Activated naive CD4-positive, alpha-beta T cell treated with anti-CD3 and anti-CD28 coated beads for 36 hours (primary cell): ENCODE measurements at regions not wholly inside any gene's neighbourhood (a gene's known extent, or its start where the extent isn't known, plus 50 kb on each side); places are given as distances from the start of the nearest gene placed in this dataset.

Experiments used
- CTCF ChIA-PET: fragments of 350-600 bp; sonication (Branson Sonifier 250); formaldehyde crosslinking; loops from one replicate; lab custom pipeline; 2021; ENCODE audit warnings: antibody characterized with exemption; lab: Charles Lee
- DNase-seq: peaks from one replicate; pipeline ENCODE4 v3.0.0-alpha.2; 2020
- H3K27ac Mint-ChIP-seq: one replicate; pipeline ENCODE4 v1.8.0; 2021; ENCODE audit warnings: mild to moderate bottlenecking, mixed read lengths
- H3K27me3 Mint-ChIP-seq: one replicate; pipeline ENCODE4 v1.8.0; 2021; ENCODE audit warnings: low read depth, mixed read lengths
- H3K36me3 Mint-ChIP-seq: one replicate; pipeline ENCODE4 v1.8.0; 2021; ENCODE audit warnings: low read depth, mixed read lengths
- H3K4me1 Mint-ChIP-seq: one replicate; pipeline ENCODE4 v1.8.0; 2021; ENCODE audit warnings: low read depth, mixed read lengths
- H3K4me3 Mint-ChIP-seq: one replicate; pipeline ENCODE4 v1.8.0; 2021; ENCODE audit warnings: mild to moderate bottlenecking, moderate library complexity, mixed read lengths
- H3K9me3 Mint-ChIP-seq: one replicate; pipeline ENCODE4 v1.8.0; 2021; ENCODE audit warnings: mixed read lengths
- intact Hi-C: fragments of 100-400 bp; cut with micrococcal nuclease; formaldehyde crosslinking; loops from one replicate; pipeline ENCODE4 v1.15.1; 2023

- H3K4me3 Mint-ChIP-seq: no peak overlapping the region
- H3K4me1 Mint-ChIP-seq: no peaks in the 10 kb centered on the region
- no peaks in the 10 kb centered on the region for H3K27me3 Mint-ChIP-seq
- no peaks in the 10 kb centered on the region for H3K36me3 Mint-ChIP-seq
- DNase-seq: no peak
- intact Hi-C loops: no loop called here
- no peak overlapping the region for H3K27ac Mint-ChIP-seq
- H3K9me3 Mint-ChIP-seq: no peaks in the 10 kb centered on the region
- CTCF ChIA-PET: no interaction called here
Observed at GRCh38 chr13:99808786-99809185, 162.8 kb downstream of the ZIC5 start.

- no peak overlapping the region for H3K4me3 Mint-ChIP-seq
- intact Hi-C loops: no loop called here
- H3K9me3 Mint-ChIP-seq: no peaks in the 10 kb centered on the region
- no peaks in the 10 kb centered on the region for H3K36me3 Mint-ChIP-seq
- CTCF ChIA-PET: no interaction called here
- H3K27me3 Mint-ChIP-seq: no peaks in the 10 kb centered on the region
- DNase-seq: no peak
- no peak overlapping the region for H3K27ac Mint-ChIP-seq
- no peaks in the 10 kb centered on the region for H3K4me1 Mint-ChIP-seq
Observed at GRCh38 chr13:99806671-99807070, 164.9 kb downstream of the ZIC5 start.

- Mint-ChIP-seq H3K36me3 (no peaks in the 10 kb centered on the region), H3K27me3 (no peaks in the 10 kb centered on the region), H3K9me3 (no peaks in the 10 kb centered on the region), H3K4me3 (no peak overlapping the region), H3K27ac (no peak overlapping the region), H3K4me1 (no peaks in the 10 kb centered on the region)
- CTCF ChIA-PET: no interaction called here
- intact Hi-C loops: no loop called here
- DNase-seq: no peak
Observed at GRCh38 chr13:99805361-99805760, 166.2 kb downstream of the ZIC5 start.

- H3K36me3 Mint-ChIP-seq: no peaks in the 10 kb centered on the region
- H3K4me3 Mint-ChIP-seq: no peak overlapping the region
- H3K4me1 Mint-ChIP-seq: no peaks in the 10 kb centered on the region
- no peaks in the 10 kb centered on the region for H3K9me3 Mint-ChIP-seq
- DNase-seq: no peak
- intact Hi-C loops: no loop called here
- CTCF ChIA-PET: no interaction called here
- H3K27ac Mint-ChIP-seq: no peak overlapping the region
- H3K27me3 Mint-ChIP-seq: no peaks in the 10 kb centered on the region
Observed at GRCh38 chr13:99803141-99803540, 168.4 kb downstream of the ZIC5 start.

- Mint-ChIP-seq H3K4me1 (no peaks in the 10 kb centered on the region), H3K27ac (no peak overlapping the region)
- intact Hi-C loops: no loop called here
Observed at GRCh38 chr13:99802416-99802815, 169.2 kb downstream of the ZIC5 start.

GRCh38 chr13:99800951-99801350 is 170.6 kb downstream of the ZIC5 start:
- H3K27me3 Mint-ChIP-seq: no peaks in the 10 kb centered on the region

More at GRCh38 chr13:99802416-99802815, 169.2 kb downstream of the ZIC5 start:
- no peaks in the 10 kb centered on the region for H3K27me3 Mint-ChIP-seq
- no peaks in the 10 kb centered on the region for H3K9me3 Mint-ChIP-seq
- no peak for DNase-seq
- H3K4me3 Mint-ChIP-seq: no peak overlapping the region
- CTCF ChIA-PET: no interaction called here
- no peaks in the 10 kb centered on the region for H3K36me3 Mint-ChIP-seq

GRCh38 chr13:99800011-99800410 is 171.6 kb downstream of the ZIC5 start:
- Mint-ChIP-seq H3K27me3 (no peaks in the 10 kb centered on the region), H3K4me3 (no peak overlapping the region), H3K36me3 (no peaks in the 10 kb centered on the region), H3K9me3 (no peaks in the 10 kb centered on the region), H3K27ac (no peak overlapping the region), H3K4me1 (no peaks in the 10 kb centered on the region)
- intact Hi-C loops: no loop called here
- CTCF ChIA-PET: no interaction called here
- no peak for DNase-seq

More at GRCh38 chr13:99800951-99801350, 170.6 kb downstream of the ZIC5 start:
- no peak for DNase-seq
- Mint-ChIP-seq H3K4me3 (no peak overlapping the region), H3K9me3 (no peaks in the 10 kb centered on the region), H3K4me1 (no peaks in the 10 kb centered on the region), H3K27ac (no peak overlapping the region), H3K36me3 (no peaks in the 10 kb centered on the region)
- CTCF ChIA-PET: no interaction called here
- intact Hi-C loops: no loop called here

GRCh38 chr13:99798756-99799155 is 172.8 kb downstream of the ZIC5 start:
- no peaks in the 10 kb centered on the region for H3K36me3 Mint-ChIP-seq
- no peak for DNase-seq
- CTCF ChIA-PET: no interaction called here
- H3K9me3 Mint-ChIP-seq: no peaks in the 10 kb centered on the region
- no peaks in the 10 kb centered on the region for H3K4me1 Mint-ChIP-seq
- no peak overlapping the region for H3K4me3 Mint-ChIP-seq
- H3K27ac Mint-ChIP-seq: no peak overlapping the region
- intact Hi-C loops: no loop called here
- no peaks in the 10 kb centered on the region for H3K27me3 Mint-ChIP-seq

GRCh38 chr13:99797691-99798090 is 173.9 kb downstream of the ZIC5 start:
- CTCF ChIA-PET: no interaction called here
- H3K27ac Mint-ChIP-seq: no peak overlapping the region
- no peak for DNase-seq
- intact Hi-C loops: no loop called here
- H3K9me3 Mint-ChIP-seq: no peaks in the 10 kb centered on the region
- no peaks in the 10 kb centered on the region for H3K4me1 Mint-ChIP-seq
- no peak overlapping the region for H3K4me3 Mint-ChIP-seq
- no peaks in the 10 kb centered on the region for H3K36me3 Mint-ChIP-seq
- no peaks in the 10 kb centered on the region for H3K27me3 Mint-ChIP-seq

GRCh38 chr13:99796175-99796819 is 175.3 kb downstream of the ZIC5 start:
- Mint-ChIP-seq H3K27me3 (no peaks in the 10 kb centered on the region), H3K9me3 (no peaks in the 10 kb centered on the region), H3K27ac (no peak overlapping the region), H3K36me3 (no peaks in the 10 kb centered on the region), H3K4me3 (no peak overlapping the region), H3K4me1 (no peaks in the 10 kb centered on the region)
- CTCF ChIA-PET: no interaction called here
- peak; percentile 70 for DNase-seq
- intact Hi-C loops: no loop called here

- CTCF ChIA-PET: interaction anchor here (0.6 kb wide), 1 partner anchor 50 kb away, joined by 4 read pairs; no protein-coding TSS in a partner anchor
- no peaks in the 10 kb centered on the region for H3K4me1 Mint-ChIP-seq
- no peaks in the 10 kb centered on the region for H3K9me3 Mint-ChIP-seq
- no peaks in the 10 kb centered on the region for H3K36me3 Mint-ChIP-seq
- H3K27me3 Mint-ChIP-seq: no peaks in the 10 kb centered on the region
- H3K4me3 Mint-ChIP-seq: no peak overlapping the region
- DNase-seq: no peak
- intact Hi-C loops: no loop called here
- no peak overlapping the region for H3K27ac Mint-ChIP-seq
Observed at GRCh38 chr13:99792079-99792921, 179.3 kb downstream of the ZIC5 start.

- H3K9me3 Mint-ChIP-seq: peaks cover 14% of the 10 kb centered on the region
- no peak for DNase-seq
- no peaks in the 10 kb centered on the region for H3K4me1 Mint-ChIP-seq
- CTCF ChIA-PET: no interaction called here
- no peak overlapping the region for H3K4me3 Mint-ChIP-seq
- intact Hi-C loops: no loop called here
- H3K36me3 Mint-ChIP-seq: peaks cover 11% of the 10 kb centered on the region
- H3K27me3 Mint-ChIP-seq: no peaks in the 10 kb centered on the region
- H3K27ac Mint-ChIP-seq: no peak overlapping the region
Observed at GRCh38 chr13:99782669-99783068, 188.9 kb downstream of the ZIC5 start.

- DNase-seq: no peak
- CTCF ChIA-PET: interaction anchor here (0.6 kb wide), 1 partner anchor 250 kb away, joined by 3 read pairs; no protein-coding TSS in a partner anchor
- peaks cover 12% of the 10 kb centered on the region for H3K9me3 Mint-ChIP-seq
- no peaks in the 10 kb centered on the region for H3K27me3 Mint-ChIP-seq
- no peak overlapping the region for H3K4me3 Mint-ChIP-seq
- H3K4me1 Mint-ChIP-seq: no peaks in the 10 kb centered on the region
- peaks cover 14% of the 10 kb centered on the region for H3K36me3 Mint-ChIP-seq
- intact Hi-C loops: no loop called here
- no peak overlapping the region for H3K27ac Mint-ChIP-seq
Observed at GRCh38 chr13:99778500-99778899, 193.1 kb downstream of the ZIC5 start.
